GM21526 (cell line): ENCODE measurements at regions not wholly inside any gene's neighbourhood (a gene's known extent, or its start where the extent isn't known, plus 50 kb on each side); places are given as distances from the start of the nearest gene placed in this dataset.

Experiments used
- ATAC-seq: cut with Tn5 transposase; IDR thresholded peaks from one replicate; pipeline ENCODE4 v1.9.1; 2021; ENCODE audit warnings: moderate library complexity; ENCODE audit not compliant: unreplicated experiment, low FRiP score

DNA sequence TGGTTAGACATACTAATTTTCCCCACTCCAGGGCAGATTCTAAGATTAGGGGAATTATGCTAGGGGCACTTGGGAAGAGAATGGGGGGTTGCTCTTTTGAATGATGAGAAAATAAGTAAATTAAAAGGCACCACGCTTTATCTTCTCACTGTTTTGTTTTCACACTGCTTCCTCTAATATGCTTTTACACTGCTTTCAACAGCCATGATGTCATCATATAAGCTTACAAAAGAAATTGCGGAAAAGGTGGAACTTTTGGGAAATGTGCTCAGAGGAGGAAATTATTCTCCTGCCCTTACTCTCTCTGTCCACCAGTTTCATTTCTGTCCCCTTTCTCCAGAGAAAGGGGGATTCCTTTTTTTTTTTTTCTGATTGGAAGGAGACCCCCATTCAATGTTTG lies 308.2 kb downstream of the TOX3 start:
- ATAC-seq: no peak

DNA sequence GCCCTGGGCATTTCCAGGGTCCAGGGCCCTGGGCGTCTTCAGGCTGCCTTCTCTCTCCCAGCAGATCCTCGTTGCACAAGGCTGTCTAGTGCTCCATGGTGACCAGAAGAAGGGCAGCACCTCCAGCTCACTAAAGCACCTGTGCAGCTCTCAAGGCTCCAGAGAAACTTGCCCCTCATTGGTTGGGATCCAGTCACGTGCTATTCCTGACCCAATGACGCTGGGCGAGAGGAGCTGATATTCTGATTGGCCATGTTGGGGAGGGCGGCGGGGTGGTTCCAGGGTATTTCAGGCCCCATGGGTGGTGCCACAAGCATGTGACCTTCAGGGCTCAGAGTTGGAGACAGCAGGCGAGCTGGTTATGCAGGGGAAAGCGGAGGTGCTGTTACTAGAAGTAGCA lies 309.1 kb downstream of the TOX3 start:
- ATAC-seq: no peak

DNA sequence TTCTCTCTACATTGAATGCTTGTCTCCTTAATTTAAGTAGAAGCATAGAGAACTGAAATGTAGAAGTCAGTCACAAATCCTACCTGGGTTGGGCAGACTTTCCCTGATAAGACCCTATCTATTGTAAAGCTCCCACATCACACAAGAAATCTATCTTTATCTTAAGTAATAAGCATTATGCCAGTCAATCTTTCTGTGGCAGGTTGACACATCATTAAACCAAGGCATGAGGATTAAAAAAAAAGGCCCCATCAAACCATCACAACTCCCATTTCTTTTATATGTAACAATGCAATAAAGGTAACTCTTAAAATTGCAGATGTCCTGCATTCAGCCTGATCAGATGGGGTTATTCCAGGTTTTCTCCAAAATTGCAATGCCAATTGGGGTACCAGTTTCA lies 311.8 kb downstream of the TOX3 start:
- ATAC-seq: no peak

DNA sequence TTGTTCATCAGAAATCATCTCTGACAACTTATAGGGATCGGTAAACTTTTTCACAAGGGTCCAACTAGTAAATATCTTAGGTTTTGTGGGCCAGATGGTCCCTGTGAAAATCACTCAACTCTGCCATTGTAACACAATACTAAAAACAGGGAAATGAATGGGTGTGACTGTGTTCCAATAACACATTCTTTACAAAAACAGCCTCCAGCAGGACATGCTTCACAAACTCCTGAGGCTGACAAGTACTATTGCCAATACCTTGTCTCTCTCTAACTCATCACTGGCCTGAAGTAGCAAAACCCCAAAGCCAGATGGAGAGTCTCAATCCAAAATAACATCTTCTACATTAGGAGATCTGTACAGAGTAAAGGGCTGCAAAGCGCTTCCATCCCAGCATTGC lies 312.3 kb downstream of the TOX3 start:
- no peak for ATAC-seq

DNA sequence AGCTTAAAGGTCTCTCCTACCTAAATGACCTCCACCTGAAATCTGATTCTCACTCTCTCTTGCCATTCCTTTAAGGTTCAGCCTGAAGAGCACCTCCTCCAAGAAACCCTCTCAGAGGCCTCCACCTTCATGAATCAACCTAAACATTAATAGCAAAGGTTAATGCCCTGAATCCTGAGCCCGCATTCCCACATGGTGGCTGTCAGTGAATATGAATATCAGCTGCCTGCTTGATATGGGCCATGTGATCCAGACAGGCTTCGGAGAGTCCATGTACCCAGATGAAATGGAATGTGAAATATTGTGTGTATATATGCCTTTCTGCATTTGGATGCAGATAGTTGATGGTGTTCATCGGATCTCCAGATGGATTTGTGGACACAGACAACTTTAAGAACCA lies 317.5 kb downstream of the TOX3 start:
- no peak for ATAC-seq

DNA sequence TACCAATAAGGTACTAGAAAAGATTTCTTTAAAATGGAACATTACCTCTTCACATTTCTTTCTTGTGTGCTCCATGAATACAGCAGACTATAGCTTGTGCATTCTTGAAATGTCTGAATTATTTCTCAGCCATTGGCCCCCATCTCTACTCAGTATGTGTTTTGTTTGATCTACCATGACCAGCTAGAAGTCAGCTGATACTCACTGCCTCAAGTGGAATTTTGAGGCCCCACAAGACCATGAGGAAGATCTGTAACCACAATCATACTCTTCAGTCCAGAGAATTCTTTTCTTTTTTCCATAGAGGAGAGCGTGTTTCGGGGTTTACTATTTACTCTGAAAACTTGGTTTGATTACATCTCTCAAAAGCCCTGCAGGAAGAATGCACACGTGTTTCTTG lies 319.1 kb downstream of the TOX3 start:
- no peak for ATAC-seq

DNA sequence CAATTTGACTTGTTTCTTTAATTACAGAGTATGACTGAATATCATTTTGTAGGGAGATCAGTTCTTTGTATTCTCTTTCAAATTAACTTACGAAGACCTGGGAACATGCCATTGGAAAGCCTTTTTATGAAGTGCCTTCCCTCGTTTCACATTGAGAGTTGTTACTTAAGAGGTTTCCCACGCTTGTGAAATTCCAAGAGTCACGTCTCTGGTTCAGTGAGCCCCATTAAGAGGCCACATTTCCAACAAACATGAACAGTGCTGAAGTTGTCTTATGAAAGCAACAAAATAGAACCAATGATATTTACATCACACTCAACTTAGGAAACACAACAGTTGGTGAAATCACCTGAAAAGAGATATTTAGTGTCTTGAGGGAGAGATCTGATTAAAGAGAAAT lies 334.1 kb downstream of the TOX3 start:
- ATAC-seq: no peak

DNA sequence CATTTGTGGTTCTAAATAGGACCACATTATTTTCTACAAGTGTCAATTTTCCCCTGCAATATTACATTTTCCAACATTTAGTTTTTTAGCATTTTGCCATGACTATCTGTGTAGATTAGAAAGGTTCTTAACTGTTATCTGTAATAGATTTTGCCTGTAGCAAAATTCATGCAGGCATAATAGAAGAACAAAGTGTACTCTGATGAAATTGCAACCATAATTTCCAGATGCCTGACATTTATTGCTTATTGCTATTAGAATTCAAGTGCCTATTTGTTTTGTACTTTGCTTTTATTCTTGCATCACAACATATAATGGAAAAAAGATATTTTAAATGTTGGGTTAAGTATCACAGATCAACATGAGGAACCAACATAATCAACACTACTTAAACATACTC lies 337.7 kb downstream of the TOX3 start:
- ATAC-seq: no peak

DNA sequence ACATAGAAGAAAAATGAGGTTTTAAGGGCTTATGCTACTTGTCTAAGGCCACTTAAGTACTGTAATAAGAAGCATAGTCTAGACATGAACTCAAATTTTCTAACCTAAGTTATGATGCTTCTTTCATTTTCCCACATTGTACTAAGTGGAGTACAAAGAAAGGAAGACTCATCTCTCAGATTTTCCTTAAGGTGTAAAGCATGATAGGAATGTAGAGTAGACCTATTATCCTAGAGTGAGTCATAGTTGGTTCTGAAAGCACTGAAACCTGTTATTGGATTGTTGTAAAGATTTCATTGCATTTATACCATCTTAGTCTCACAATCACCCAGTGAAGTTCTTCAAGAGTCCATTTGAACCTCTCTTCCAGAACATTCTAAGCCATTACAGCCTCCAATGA lies 343.8 kb downstream of the TOX3 start:
- no peak for ATAC-seq

DNA sequence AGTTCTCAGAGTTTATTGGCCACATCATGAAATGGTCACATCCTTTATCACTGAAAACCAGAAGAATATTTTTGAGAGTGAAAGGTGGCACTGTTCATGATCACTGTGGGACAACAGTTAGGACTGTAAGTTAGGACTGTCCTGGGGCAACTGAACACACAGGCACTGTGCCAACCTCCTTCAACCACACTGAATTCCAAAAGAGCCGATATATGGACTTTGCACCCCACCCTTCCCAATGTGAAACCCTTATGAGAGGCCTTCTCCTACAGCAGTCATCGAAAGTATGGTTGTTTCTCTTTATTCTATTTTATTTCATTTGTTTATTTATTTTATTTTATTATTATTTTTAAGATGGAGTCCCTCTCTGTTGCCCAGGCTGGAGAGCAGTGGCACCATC lies 353.5 kb downstream of the TOX3 start:
- no peak for ATAC-seq

DNA sequence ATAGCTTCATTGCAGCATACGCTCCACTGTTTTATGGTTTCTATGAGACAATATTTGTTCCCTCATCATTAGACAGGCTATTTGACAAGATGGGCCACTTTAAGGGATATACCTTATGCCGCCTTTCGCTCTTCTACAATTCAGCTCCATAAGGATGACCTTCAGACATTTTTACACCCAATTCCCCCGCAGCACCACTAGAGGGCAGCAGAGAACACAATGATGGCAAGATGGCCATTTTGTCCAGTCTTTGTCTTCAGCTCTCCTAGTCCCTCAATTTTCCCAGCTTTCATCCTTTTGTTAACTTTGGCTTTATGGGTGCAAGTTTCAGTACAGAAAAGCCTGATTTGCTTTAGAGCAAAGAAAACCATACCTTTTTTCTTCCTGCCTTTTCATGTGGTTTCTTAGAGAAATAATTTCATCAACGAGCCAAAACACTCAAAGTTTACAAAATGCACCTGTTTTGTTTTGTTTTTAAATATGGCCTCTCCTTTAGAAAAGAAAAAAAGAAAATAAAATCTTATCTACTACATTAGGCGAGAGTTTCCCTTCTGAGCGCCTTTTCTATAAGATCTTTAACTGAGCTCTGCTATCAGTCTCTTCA lies 355.3 kb downstream of the TOX3 start:
- no peak for ATAC-seq

DNA sequence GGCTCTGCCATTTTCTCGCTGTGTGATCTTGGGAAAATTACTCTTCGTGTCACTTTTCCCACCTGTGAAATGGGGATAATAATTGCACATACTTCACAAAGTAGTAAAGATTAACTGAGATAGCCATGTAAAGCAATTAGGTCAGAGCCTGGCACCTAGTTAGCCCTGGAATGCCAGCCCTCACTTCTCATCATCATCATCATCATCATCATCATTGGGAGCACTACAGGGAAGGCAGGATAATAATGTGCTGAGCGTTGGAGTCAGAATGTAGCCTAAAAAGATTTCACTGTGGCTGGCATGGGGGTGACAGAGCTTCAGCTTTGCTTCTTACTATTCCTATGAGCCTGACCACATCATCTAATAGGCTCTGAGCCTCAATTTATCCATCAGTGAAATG lies 362.6 kb downstream of the TOX3 start:
- ATAC-seq: no peak

DNA sequence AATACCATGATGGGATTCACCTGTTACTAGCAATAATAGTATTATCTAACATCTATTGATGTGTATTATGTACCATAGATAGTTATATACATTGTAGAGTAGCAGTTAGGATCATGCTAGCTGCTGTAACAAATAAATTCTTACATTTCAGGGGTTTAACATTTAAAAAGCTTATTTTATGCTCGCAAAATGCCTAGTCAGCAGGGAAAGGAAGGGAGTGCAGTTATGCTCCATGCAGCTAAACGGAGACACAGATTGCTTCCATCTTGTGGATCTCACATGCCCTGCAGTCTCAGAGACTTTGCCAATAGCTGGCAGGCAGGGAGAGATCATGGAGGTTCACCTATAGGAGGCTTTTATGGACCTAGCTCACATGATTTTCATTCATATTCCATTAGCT lies 364.1 kb downstream of the TOX3 start:
- ATAC-seq: no peak

DNA sequence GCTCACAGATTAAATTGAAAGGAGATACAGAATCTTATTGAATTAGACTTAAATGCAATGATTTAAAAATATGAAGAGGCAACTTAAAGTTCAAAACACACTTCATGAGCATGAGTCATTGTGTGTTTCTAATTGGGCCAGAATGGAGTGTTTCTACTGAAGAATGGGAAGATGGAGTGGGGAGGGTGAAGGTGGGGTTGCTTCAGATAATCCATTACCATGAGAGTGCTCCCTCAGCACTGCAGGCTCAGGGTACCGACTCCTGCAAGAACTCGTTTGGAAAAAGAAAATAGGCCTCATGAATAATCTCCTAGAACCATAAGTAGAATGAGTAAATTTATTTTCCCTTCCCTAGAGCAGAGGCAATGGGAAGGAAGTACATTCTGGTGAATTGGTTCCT lies 372.8 kb downstream of the TOX3 start:
- ATAC-seq: no peak

DNA sequence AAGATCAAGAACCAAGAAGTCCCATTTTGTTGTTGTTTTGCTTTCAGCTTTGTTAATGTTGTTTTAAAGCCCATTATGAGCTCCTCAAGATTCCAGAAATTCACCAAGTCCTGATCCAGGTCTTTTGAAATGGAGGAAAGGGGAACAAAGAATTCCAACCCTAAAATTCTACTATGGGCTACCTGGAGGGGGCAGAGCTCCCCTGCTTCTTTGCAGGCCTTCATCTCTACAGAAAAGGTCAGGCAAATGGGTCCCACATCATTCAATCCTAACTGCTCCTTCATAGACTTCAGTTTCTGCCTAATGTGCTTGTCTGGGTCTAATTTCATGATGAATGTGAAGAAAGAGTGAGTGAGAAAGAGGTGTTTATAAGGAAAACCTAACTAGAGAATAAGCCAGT lies 375.5 kb downstream of the TOX3 start:
- ATAC-seq: no peak

DNA sequence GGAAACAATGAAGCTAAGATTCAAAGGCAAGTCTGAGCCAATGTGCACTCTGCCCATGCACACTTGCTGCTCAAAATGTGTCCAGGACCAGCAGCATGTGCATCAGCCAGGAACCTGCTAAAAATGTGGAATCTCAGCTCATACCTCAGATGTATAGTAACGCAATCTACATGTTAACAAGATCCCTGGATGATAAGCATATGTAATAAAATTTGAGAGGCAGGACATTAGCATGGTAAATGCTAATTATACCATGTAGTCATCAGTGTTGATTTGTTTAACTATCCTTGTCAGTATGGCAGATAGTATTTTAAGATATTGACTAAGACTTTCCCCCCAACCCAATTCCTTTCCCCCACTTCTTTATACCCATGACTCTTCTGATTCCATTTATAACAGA lies 379.6 kb downstream of the TOX3 start:
- no peak for ATAC-seq

DNA sequence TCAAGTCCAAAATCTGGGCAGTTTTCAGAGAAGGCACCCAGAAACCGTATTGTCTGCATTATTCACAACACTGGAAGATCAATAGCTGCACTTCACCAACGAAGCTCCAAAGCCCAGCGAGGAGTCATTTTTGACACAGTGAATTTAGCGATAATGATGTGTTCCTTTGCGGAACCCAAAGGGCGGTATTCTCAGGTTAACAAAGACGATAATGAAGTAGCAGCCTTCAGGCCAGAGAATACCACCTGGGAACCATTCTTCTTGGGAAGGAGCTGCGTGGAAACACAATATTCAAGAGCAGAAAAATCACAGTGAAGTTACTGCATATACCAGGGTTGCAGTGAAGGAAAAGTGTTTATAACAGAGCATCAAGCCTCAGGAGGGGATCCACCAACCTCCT lies 381.0 kb downstream of the TOX3 start:
- no peak for ATAC-seq

DNA sequence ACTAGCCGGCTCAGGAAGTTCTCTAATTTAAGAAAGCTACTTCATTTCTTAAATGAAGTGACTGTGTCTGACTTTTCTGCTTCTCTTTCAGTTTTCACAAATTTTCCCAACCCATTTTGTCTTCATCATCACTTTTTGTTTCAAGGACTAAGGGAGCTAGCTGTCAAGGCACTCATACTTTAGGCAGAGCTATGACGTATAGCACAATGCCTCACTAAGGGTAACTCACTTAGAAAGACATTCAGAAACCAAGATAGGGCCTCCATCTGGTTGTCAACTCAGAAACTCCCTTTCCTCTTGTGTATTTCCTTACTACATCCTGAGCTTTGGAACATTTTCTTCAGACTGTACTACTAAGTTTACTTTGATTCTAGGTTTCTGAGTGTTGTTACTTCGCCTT lies 397.9 kb downstream of the TOX3 start:
- ATAC-seq: no peak

DNA sequence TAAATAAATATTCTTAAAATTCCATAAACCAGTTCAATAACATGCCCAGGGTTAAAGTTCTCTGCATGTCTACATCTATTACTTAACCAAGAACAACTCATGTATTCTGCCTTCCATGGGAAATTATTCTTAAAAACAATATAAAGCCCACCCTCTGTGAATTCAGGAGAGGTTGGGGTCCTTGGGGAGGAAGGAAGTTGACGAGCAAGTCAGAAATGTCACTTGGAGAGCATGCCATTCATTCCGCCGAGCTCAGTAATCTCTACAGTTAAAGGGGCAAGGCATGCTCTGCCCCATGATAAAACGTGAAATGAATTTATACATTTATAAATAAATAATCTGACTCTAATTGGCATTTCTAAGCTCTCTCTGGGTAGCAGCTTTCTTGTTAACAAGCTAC lies 405.1 kb downstream of the TOX3 start:
- ATAC-seq: no peak

DNA sequence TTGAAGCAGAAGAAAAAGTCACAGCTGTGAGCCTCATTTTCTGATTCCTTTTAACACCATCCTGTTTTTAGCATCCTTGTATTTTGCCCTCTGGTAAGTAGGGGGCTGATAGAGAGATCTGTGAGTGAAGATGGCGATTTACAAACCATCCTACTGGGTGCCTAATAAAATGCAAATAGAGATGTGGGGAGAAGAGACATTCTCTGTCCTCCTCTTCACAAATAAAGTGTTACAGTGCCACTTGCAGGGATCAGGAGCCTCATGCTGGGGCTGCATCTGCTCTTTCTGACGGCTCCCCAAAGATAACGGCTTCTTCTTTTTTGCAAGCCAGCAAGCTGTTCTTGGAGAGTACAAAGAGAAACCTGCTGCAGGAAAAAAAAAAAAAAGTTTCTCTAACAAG lies 418.6 kb downstream of the TOX3 start:
- ATAC-seq: no peak

DNA sequence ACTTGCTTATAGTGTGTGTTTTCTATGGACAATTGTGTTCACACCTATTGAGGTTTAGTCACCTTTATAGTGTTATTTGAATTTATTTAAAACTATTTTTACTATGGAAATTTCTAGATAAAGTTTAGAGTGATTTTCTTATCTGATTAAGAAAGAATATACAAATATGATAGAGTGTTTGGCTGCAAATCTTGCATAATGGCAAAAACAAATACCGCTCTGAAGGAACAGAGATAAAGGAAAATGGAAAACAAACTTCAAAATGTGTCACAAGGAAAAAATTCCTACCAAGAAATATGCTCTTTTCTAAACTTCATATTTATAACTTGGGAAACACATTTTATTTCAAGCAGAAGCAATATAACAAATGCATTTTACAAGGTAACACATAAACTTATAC lies 423.1 kb downstream of the TOX3 start:
- ATAC-seq: no peak

DNA sequence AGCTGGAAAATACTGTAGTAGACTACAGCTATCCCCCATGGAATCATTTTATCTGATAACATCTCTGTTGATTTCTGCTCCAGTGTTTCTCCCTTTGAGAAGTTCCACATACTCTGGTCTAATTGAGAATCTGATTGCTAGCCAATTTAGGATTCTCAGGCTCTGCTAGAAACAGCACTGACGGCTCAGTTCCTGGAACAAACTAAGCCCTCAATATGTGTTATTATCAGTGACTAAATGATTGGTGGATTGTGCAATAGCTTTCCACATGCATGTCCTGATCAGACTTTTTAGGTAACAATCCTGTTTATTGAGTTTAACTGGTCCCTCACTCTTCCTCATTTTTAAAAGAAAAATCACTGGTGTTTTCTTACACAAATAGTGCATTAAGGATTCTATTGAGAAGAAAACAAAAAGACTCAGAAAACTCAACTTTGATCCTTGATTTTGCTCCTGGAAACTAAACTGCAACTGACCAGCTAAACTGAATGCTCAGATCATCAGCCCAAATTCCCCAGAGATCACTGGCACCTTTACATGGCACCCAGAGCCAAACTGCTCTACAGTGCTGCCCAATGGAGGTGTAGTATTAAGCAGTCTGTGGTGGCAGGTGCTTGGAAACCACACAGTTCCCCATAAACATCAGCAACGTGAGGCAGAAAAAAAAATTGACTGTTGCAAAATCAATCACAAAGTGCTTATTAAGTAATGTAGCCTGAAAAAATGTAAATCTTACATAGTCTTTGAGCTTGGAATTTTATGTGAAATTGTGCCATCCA lies 423.7 kb downstream of the TOX3 start:
- no peak for ATAC-seq

DNA sequence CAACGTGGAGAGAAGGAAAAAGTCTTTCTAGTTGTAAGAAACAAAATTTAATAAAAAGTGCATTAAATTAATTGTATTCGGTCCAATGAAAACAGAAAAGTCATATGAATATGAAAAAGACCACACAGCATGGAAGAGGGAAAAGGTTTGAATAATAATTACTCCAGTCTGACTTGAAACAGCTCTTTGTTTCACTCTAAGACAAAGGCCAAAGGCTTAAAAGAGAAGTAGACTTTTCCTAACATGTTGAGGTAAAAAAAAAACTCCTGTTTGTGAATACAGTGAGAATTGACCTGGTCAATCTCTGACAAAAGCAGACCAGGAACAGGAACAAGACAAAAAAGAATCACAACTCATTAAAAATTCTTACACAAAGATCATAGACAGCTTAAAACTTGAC lies 429.8 kb downstream of the TOX3 start:
- no peak for ATAC-seq
